Testis (tissue), 2 donors: ENCODE measurements at regions not wholly inside any gene's neighbourhood (a gene's known extent, or its start where the extent isn't known, plus 50 kb on each side); places are given as distances from the start of the nearest gene placed in this dataset.

Experiments used
- DNase-seq: peaks from one replicate; pipeline ENCODE4 v3.0.0-alpha.2; 2019
- H3K27ac ChIP-seq, 2 donors: fragments of 200-600 bp; sonication (generic); one replicate each; pipeline ENCODE4 v1.5.1; 2019
- H3K27me3 ChIP-seq: fragments of 200-600 bp; sonication (generic); one replicate; pipeline ENCODE4 v1.5.1; 2019
- H3K36me3 ChIP-seq: fragments of 200-600 bp; sonication (generic); one replicate; pipeline ENCODE4 v1.5.1; 2017; ENCODE audit warnings: low read depth; ENCODE audit errors: missing control alignments
- H3K4me1 ChIP-seq: fragments of 200-600 bp; sonication (generic); one replicate; pipeline ENCODE4 v1.5.1; 2019
- H3K4me3 ChIP-seq, 2 donors: fragments of 200-600 bp; sonication (generic); one replicate each; pipeline ENCODE4 v1.5.1; 2017 to 2019
- H3K9me3 ChIP-seq: fragments of 200-600 bp; sonication (generic); one replicate; pipeline ENCODE4 v1.5.1; 2017
- POLR2A ChIP-seq: fragments of 450-650 bp; IDR thresholded peaks from one replicate; pipeline ENCODE4 v1.6.1; 2017; ENCODE audit warnings: antibody characterized with exemption, mild to moderate bottlenecking, moderate library complexity
- WGBS, 2 donors: methylation state at CpG; one replicate each; pipeline ENCODE4 v1.1.5; 2018; 5-methylcytosine and 5-hydroxymethylcytosine counted together
- intact Hi-C: fragments of 100-400 bp; cut with DNase I; formaldehyde crosslinking; loops from one replicate; pipeline ENCODE4 v1.15.1; 2023; ENCODE audit warnings: low total_unique reads
- TF ChIP-seq, protein P1 (sequence below), 3 experiments: fragments of 450-650 bp in 2 of 3; fragments of 200-600 bp in 1 of 3; sonication (generic) in 1 of 3; IDR thresholded peaks; one replicate each; pipeline ENCODE4 v1.5.1; 2016 to 2019; ENCODE audit warnings: antibody characterized with exemption in 3 of 3, mild to moderate bottlenecking in 2 of 3, moderate library complexity in 1 of 3

DNA sequence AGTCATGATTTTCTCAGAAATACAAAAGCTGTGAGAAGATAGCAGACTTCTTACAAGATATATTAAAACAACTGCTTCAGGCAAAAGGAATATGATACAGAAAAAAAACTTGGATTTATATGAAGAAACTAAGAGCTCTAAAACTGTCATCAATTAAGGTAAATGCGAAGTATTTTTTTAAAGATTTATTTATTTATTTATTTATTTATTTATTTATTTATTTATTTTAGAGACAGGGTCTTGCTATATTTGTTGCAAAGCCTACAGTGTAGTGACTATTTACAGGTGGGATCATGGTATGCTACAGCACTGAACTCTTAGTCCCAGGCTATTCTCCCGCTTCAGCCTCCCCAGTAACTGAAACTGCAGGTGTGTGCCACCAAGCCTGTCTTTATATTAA, 274.3 kb upstream of the BCHE start:
- Histone ChIP-seq H3K4me3 (no peak overlapping the region), H3K36me3 (no peaks in the 10 kb centered on the region), H3K9me3 (no peaks in the 10 kb centered on the region), H3K27me3 (no peaks in the 10 kb centered on the region), H3K4me1 (no peaks in the 10 kb centered on the region), H3K27ac (no peak overlapping the region)
- 94 to 95% methylated on average over 2 of the region's 2 CpGs for WGBS, 2 donors
- intact Hi-C loops, result no loop called here
- no peak for DNase-seq
- TF ChIP-seq, protein P1, sequence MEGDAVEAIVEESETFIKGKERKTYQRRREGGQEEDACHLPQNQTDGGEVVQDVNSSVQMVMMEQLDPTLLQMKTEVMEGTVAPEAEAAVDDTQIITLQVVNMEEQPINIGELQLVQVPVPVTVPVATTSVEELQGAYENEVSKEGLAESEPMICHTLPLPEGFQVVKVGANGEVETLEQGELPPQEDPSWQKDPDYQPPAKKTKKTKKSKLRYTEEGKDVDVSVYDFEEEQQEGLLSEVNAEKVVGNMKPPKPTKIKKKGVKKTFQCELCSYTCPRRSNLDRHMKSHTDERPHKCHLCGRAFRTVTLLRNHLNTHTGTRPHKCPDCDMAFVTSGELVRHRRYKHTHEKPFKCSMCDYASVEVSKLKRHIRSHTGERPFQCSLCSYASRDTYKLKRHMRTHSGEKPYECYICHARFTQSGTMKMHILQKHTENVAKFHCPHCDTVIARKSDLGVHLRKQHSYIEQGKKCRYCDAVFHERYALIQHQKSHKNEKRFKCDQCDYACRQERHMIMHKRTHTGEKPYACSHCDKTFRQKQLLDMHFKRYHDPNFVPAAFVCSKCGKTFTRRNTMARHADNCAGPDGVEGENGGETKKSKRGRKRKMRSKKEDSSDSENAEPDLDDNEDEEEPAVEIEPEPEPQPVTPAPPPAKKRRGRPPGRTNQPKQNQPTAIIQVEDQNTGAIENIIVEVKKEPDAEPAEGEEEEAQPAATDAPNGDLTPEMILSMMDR (IDR thresholded peaks at IDR 0.05), result no peak
- TF ChIP-seq POLR2A, result no peak

DNA sequence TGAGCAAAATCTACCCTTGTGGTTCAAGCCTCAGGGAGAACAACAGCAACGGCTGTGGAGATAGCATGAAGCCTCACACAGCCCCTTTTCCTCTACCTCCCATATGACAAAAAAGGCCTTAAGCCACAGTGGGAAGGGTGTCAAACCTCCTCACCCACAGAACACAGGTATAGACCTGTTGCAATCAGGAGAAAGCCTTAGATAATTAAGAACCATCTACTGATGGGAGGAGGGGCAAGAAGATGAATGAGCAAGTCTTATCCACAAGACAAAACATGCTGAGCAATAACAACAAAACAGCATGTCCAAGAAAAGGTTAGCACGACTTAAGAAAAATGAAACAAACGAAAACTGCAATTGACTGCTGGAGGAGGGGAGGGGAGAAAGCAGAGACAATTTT, 272.9 kb upstream of the BCHE start:
- TF ChIP-seq, protein P1 (IDR thresholded peaks at IDR 0.05), result no peak
- no peak for TF ChIP-seq POLR2A
- Histone ChIP-seq H3K4me3 (no peak overlapping the region), H3K9me3 (no peaks in the 10 kb centered on the region), H3K27me3 (no peaks in the 10 kb centered on the region), H3K4me1 (no peaks in the 10 kb centered on the region), H3K36me3 (no peaks in the 10 kb centered on the region), H3K27ac (no peak overlapping the region)
- intact Hi-C loops, result no loop called here
- 49 to 77% methylated on average over 3 of the region's 3 CpGs for WGBS, 2 donors
- DNase-seq, result no peak

DNA sequence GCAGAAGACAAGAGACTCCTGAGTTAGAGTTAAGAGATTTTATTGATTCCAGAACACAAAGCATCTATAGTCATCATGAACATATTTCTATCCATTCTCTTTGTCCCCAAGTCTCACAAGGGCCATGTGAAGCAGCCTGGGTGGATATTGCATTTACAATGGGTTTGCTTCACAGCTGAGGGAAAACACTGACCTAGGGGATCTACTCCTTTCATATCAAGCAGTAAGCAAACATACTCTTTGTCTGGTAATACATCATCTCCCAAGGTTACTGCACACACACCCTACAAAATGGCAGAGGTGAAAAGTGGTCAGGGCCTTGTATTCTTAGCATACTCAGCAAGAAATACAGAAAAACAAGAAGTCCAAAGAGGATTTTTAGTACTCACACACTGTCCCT, 267.7 kb upstream of the BCHE start:
- no peaks in the 10 kb centered on the region for H3K4me1 ChIP-seq
- H3K27ac ChIP-seq, result no peak overlapping the region
- intact Hi-C loops, result no loop called here
- H3K9me3 ChIP-seq, result no peaks in the 10 kb centered on the region
- H3K27me3 ChIP-seq, result no peaks in the 10 kb centered on the region
- no peak overlapping the region for H3K4me3 ChIP-seq
- no peaks in the 10 kb centered on the region for H3K36me3 ChIP-seq
- TF ChIP-seq, protein P1 (IDR thresholded peaks at IDR 0.05), result no peak
- no peak for TF ChIP-seq POLR2A
- DNase-seq, result no peak

DNA sequence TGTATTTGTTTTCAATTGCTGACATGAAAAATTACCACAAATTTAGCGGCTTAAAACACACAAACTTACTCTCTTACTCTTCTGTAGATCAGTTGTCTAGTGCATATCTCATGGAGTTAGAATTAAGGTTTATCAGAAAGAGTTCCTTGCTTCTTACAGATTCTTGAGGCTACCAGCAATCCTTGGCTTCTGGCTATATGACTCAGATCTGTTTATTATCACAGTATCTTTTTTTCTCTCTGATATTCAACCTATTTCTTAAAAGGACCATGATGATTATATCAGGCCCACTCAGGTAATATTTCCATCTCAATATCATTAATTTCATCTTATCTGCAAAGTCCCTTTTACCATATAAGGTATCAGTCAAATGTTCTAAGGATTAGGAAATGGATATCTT, 263.5 kb upstream of the BCHE start:
- 89 to 93% methylated on average over 1 of the region's 1 CpG for WGBS, 2 donors
- H3K36me3 ChIP-seq, result no peaks in the 10 kb centered on the region
- TF ChIP-seq, protein P1 (IDR thresholded peaks at IDR 0.05), result no peak
- no peak for TF ChIP-seq POLR2A

DNA sequence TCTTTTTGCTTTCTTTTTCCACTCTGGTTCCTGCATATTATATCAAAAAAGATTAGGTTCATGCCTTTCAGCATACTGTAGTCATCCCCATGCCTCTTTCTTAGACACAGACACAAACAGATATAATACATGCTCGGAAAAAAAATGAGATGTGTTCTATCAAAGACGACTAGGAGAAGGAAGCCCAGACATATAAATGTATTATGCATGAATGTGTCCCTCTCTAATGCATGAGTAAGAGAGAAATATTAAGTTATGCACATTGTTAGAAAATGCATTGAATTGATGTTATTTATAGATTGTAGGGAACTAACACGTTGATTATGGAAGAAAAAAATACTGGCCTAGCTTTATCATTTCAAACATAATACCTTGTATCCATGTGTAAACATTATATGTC, 252.4 kb upstream of the BCHE start:
- Histone ChIP-seq H3K9me3 (no peaks in the 10 kb centered on the region), H3K4me1 (no peaks in the 10 kb centered on the region), H3K27ac (no peak overlapping the region), H3K27me3 (no peaks in the 10 kb centered on the region), H3K4me3 (no peak overlapping the region), H3K36me3 (no peaks in the 10 kb centered on the region)
- WGBS, 2 donors, result 83 to 87% methylated on average over 3 of the region's 3 CpGs
- TF ChIP-seq, protein P1 (IDR thresholded peaks at IDR 0.05), result no peak
- TF ChIP-seq POLR2A, result no peak
- intact Hi-C loops, result no loop called here
- DNase-seq, result no peak

More for the DNA sequence above, 263.5 kb upstream of the BCHE start:
- no peaks in the 10 kb centered on the region for H3K9me3 ChIP-seq
- no peak for DNase-seq
- no peak overlapping the region for H3K27ac ChIP-seq
- intact Hi-C loops, result no loop called here
- no peaks in the 10 kb centered on the region for H3K27me3 ChIP-seq
- no peak overlapping the region for H3K4me3 ChIP-seq
- no peaks in the 10 kb centered on the region for H3K4me1 ChIP-seq
